Glutamatergic neuron (in vitro differentiated cells): ENCODE measurements at regions not wholly inside any gene's neighbourhood (a gene's known extent, or its start where the extent isn't known, plus 50 kb on each side); places are given as distances from the start of the nearest gene placed in this dataset.
"Not testable (repeated sequence)": the region's sequence is repeated elsewhere in the genome, so short reads cannot be mapped to it uniquely, and the experiment has no call there.

ENCODE experiments used
- DNase-seq: peaks from one replicate; pipeline ENCODE4 v3.0.0; 2022
- H3K27ac Mint-ChIP-seq: one replicate; pipeline ENCODE4 v1.8.0; 2020; ENCODE audit warnings: mild to moderate bottlenecking, mixed read lengths, inconsistent platforms; ENCODE audit not compliant: unreplicated experiment
- H3K27me3 Mint-ChIP-seq: one replicate; pipeline ENCODE4 v1.8.0; 2020; ENCODE audit warnings: mild to moderate bottlenecking, moderate library complexity, mixed read lengths, inconsistent platforms; ENCODE audit not compliant: unreplicated experiment
- H3K36me3 Mint-ChIP-seq: one replicate; pipeline ENCODE4 v1.8.0; 2020; ENCODE audit warnings: mild to moderate bottlenecking, mixed read lengths, inconsistent platforms; ENCODE audit not compliant: unreplicated experiment
- H3K4me1 Mint-ChIP-seq: one replicate; pipeline ENCODE4 v1.8.0; 2020; ENCODE audit warnings: mild to moderate bottlenecking, low read depth, mixed read lengths, inconsistent platforms; ENCODE audit not compliant: unreplicated experiment
- H3K4me3 Mint-ChIP-seq: one replicate; pipeline ENCODE4 v1.8.0; 2020; ENCODE audit warnings: mild to moderate bottlenecking, mixed read lengths, inconsistent platforms; ENCODE audit not compliant: unreplicated experiment
- H3K9me3 Mint-ChIP-seq: one replicate; pipeline ENCODE4 v1.8.0; 2020; ENCODE audit warnings: mild to moderate bottlenecking, moderate library complexity, mixed read lengths, inconsistent platforms; ENCODE audit not compliant: unreplicated experiment

GRCh38 chr21:9812507-9812906 is 708.9 kb upstream of the TPTE start:
- not testable (repeated sequence) for H3K4me3 Mint-ChIP-seq, H3K4me1 Mint-ChIP-seq, H3K9me3 Mint-ChIP-seq, H3K36me3 Mint-ChIP-seq, H3K27ac Mint-ChIP-seq, DNase-seq, H3K27me3 Mint-ChIP-seq

GRCh38 chr21:9813894-9814814 is 707.2 kb upstream of the TPTE start:
- H3K27me3 Mint-ChIP-seq, DNase-seq, H3K4me3 Mint-ChIP-seq, H3K9me3 Mint-ChIP-seq, H3K27ac Mint-ChIP-seq, H3K4me1 Mint-ChIP-seq, H3K36me3 Mint-ChIP-seq: not testable (repeated sequence)

GRCh38 chr21:9815181-9815789 is 706.1 kb upstream of the TPTE start:
- not testable (repeated sequence) for H3K36me3 Mint-ChIP-seq, H3K9me3 Mint-ChIP-seq, DNase-seq, H3K4me1 Mint-ChIP-seq, H3K4me3 Mint-ChIP-seq, H3K27ac Mint-ChIP-seq, H3K27me3 Mint-ChIP-seq

- not testable (repeated sequence) for H3K9me3 Mint-ChIP-seq, H3K4me3 Mint-ChIP-seq, H3K4me1 Mint-ChIP-seq, H3K27ac Mint-ChIP-seq, H3K27me3 Mint-ChIP-seq, DNase-seq, H3K36me3 Mint-ChIP-seq
Measured at GRCh38 chr21:9816734-9817334, 704.5 kb upstream of the TPTE start.

GRCh38 chr21:9817841-9818441 is 703.4 kb upstream of the TPTE start:
- not testable (repeated sequence) for DNase-seq, H3K9me3 Mint-ChIP-seq, H3K4me1 Mint-ChIP-seq, H3K4me3 Mint-ChIP-seq, H3K27ac Mint-ChIP-seq, H3K27me3 Mint-ChIP-seq, H3K36me3 Mint-ChIP-seq

- H3K27me3 Mint-ChIP-seq, H3K36me3 Mint-ChIP-seq, H3K9me3 Mint-ChIP-seq, DNase-seq, H3K4me1 Mint-ChIP-seq, H3K27ac Mint-ChIP-seq, H3K4me3 Mint-ChIP-seq: not testable (repeated sequence)
Measured at GRCh38 chr21:9819549-9820192, 701.7 kb upstream of the TPTE start.

- H3K4me3 Mint-ChIP-seq, DNase-seq, H3K27me3 Mint-ChIP-seq, H3K9me3 Mint-ChIP-seq, H3K4me1 Mint-ChIP-seq, H3K36me3 Mint-ChIP-seq: not testable (repeated sequence)
- peak overlapping the region; percentile 69 for H3K27ac Mint-ChIP-seq
Measured at GRCh38 chr21:9820579-9820978, 700.8 kb upstream of the TPTE start.

- not testable (repeated sequence) for H3K27me3 Mint-ChIP-seq, H3K4me3 Mint-ChIP-seq, H3K4me1 Mint-ChIP-seq, DNase-seq, H3K9me3 Mint-ChIP-seq, H3K36me3 Mint-ChIP-seq, H3K27ac Mint-ChIP-seq
Measured at GRCh38 chr21:9821472-9821871, 699.9 kb upstream of the TPTE start.

GRCh38 chr21:9822093-9822820 is 699.1 kb upstream of the TPTE start:
- H3K9me3 Mint-ChIP-seq, H3K4me1 Mint-ChIP-seq, DNase-seq, H3K36me3 Mint-ChIP-seq, H3K27ac Mint-ChIP-seq, H3K4me3 Mint-ChIP-seq, H3K27me3 Mint-ChIP-seq: not testable (repeated sequence)

GRCh38 chr21:9823197-9824157 is 697.9 kb upstream of the TPTE start:
- not testable (repeated sequence) for H3K4me1 Mint-ChIP-seq, DNase-seq, H3K4me3 Mint-ChIP-seq, H3K36me3 Mint-ChIP-seq, H3K27ac Mint-ChIP-seq, H3K27me3 Mint-ChIP-seq, H3K9me3 Mint-ChIP-seq
